ENCODE measurements at regions not wholly inside any gene's neighbourhood (a gene's known extent, or its start where the extent isn't known, plus 50 kb on each side); places are given as distances from the start of the nearest gene placed in this dataset.

GRCh38 chr6:97790926-97791590 lies 508.0 kb upstream of the MMS22L start:
- no peak for DNase-seq (ENCODE audit: extremely low read depth, low read depth, low spot score)

GRCh38 chr6:97805596-97805995 lies 522.6 kb upstream of the MMS22L start:
- no peak for DNase-seq (ENCODE audit: extremely low read depth, low read depth, low spot score)

GRCh38 chr6:97812940-97813339 lies 529.9 kb upstream of the MMS22L start:
- DNase-seq (ENCODE audit: extremely low read depth, low read depth, low spot score) = no peak

GRCh38 chr6:97813889-97814567 lies 531.0 kb upstream of the MMS22L start:
- DNase-seq (ENCODE audit: extremely low read depth, low read depth, low spot score) = no peak

GRCh38 chr6:97815301-97815812 lies 532.3 kb upstream of the MMS22L start:
- DNase-seq (ENCODE audit: extremely low read depth, low read depth, low spot score) = no peak

GRCh38 chr6:97816526-97816925 lies 533.5 kb upstream of the MMS22L start:
- no peak for DNase-seq (ENCODE audit: extremely low read depth, low read depth, low spot score)

GRCh38 chr6:97819710-97820109 lies 536.7 kb upstream of the MMS22L start:
- no peak for DNase-seq (ENCODE audit: extremely low read depth, low read depth, low spot score)

- DNase-seq (ENCODE audit: extremely low read depth, low read depth, low spot score) = no peak
Observed at GRCh38 chr6:97820400-97820799, 537.4 kb upstream of the MMS22L start.

GRCh38 chr6:97822632-97823031 lies 539.6 kb upstream of the MMS22L start:
- no peak for DNase-seq (ENCODE audit: extremely low read depth, low read depth, low spot score)

GRCh38 chr6:97841763-97842162 lies 558.7 kb upstream of the MMS22L start:
- DNase-seq (ENCODE audit: extremely low read depth, low read depth, low spot score) = no peak

- DNase-seq (ENCODE audit: extremely low read depth, low read depth, low spot score) = no peak
Observed at GRCh38 chr6:97842521-97842920, 559.5 kb upstream of the MMS22L start.

- no peak for DNase-seq (ENCODE audit: extremely low read depth, low read depth, low spot score)
Observed at GRCh38 chr6:97849390-97849789, 566.4 kb upstream of the MMS22L start.

- no peak for DNase-seq (ENCODE audit: extremely low read depth, low read depth, low spot score)
Observed at GRCh38 chr6:97850458-97851212, 567.6 kb upstream of the MMS22L start.

GRCh38 chr6:97863697-97864096 lies 580.7 kb upstream of the MMS22L start:
- DNase-seq (ENCODE audit: extremely low read depth, low read depth, low spot score) = no peak

- no peak for DNase-seq (ENCODE audit: extremely low read depth, low read depth, low spot score)
Observed at GRCh38 chr6:97864366-97864765, 581.4 kb upstream of the MMS22L start.

- no peak for DNase-seq (ENCODE audit: extremely low read depth, low read depth, low spot score)
Observed at GRCh38 chr6:97864826-97865225, 581.8 kb upstream of the MMS22L start.

GRCh38 chr6:97865612-97866011 lies 582.6 kb upstream of the MMS22L start:
- no peak for DNase-seq (ENCODE audit: extremely low read depth, low read depth, low spot score)

GRCh38 chr6:97866616-97867015 lies 583.6 kb upstream of the MMS22L start:
- DNase-seq (ENCODE audit: extremely low read depth, low read depth, low spot score) = no peak

GRCh38 chr6:97867177-97867576 lies 584.2 kb upstream of the MMS22L start:
- DNase-seq (ENCODE audit: extremely low read depth, low read depth, low spot score) = no peak

GRCh38 chr6:97870273-97870672 lies 587.3 kb upstream of the MMS22L start:
- DNase-seq (ENCODE audit: extremely low read depth, low read depth, low spot score) = no peak

- no peak for DNase-seq (ENCODE audit: extremely low read depth, low read depth, low spot score)
Observed at GRCh38 chr6:97876711-97877110, 593.7 kb upstream of the MMS22L start.

- DNase-seq (ENCODE audit: extremely low read depth, low read depth, low spot score) = no peak
Observed at GRCh38 chr6:97882755-97883154, 599.7 kb upstream of the MMS22L start.
